IMR-90 (cell line): ENCODE measurements at regions not wholly inside any gene's neighbourhood (a gene's known extent, or its start where the extent isn't known, plus 50 kb on each side); places are given as distances from the start of the nearest gene placed in this dataset.

Experiments used
- ATAC-seq: fragments of 200-7000 bp; cut with Tn5 transposase; 2 replicates; pipeline ENCODE4 v1.9.1; 2020; ENCODE audit warnings: low read depth, mild to moderate bottlenecking, moderate library complexity
- BruUV-seq: library from RNA; stranded (reverse); fragments of 400-500 nt; replicated peaks from 2 replicates; lab custom pipeline; 2021; lab: Mats Ljungman, UMichigan
- CTCF ChIA-PET: fragments of 300-600 bp; formaldehyde crosslinking; extraction: SDS; loops from one replicate; lab custom pipeline; 2021; ENCODE audit warnings: antibody characterized with exemption; lab: Yijun Ruan, JAX
- POLR2A ChIA-PET: fragments of 300-600 bp; sonication (Branson Sonifier 250); formaldehyde crosslinking; loops from one replicate; lab custom pipeline; 2022; ENCODE audit warnings: antibody characterized with exemption; ENCODE audit not compliant: unreplicated experiment; lab: Charles Lee
- DNase-seq: peaks from one replicate; pipeline ENCODE4 v3.0.0; 2013
- H2AFZ ChIP-seq: replicated peaks from 2 replicates; pipeline ENCODE3; 2013; ENCODE audit warnings: low read length, mild to moderate bottlenecking; ENCODE audit not compliant: poor library complexity
- H2AK5ac ChIP-seq: 2 replicates; pipeline ENCODE4 v1.6.1; 2013; ENCODE audit warnings: low read depth, low read length, inconsistent platforms
- H2AK9ac ChIP-seq: replicated peaks from 2 replicates; pipeline ENCODE3; 2013; ENCODE audit warnings: mild to moderate bottlenecking, low read depth, low read length, moderate library complexity; ENCODE audit not compliant: poor library complexity
- H2BK120ac ChIP-seq: 2 replicates; pipeline ENCODE4 v1.6.1; 2013; ENCODE audit warnings: low read depth, low read length, inconsistent platforms
- H2BK15ac ChIP-seq: 3 replicates; pipeline ENCODE4 v1.6.1; 2013; ENCODE audit warnings: low read depth, low read length, inconsistent platforms
- H2BK20ac ChIP-seq: 2 replicates; pipeline ENCODE4 v1.6.1; 2013; ENCODE audit warnings: low read depth, mild to moderate bottlenecking, inconsistent platforms, low read length, moderate library complexity
- H2BK5ac ChIP-seq: 2 replicates; pipeline ENCODE4 v1.6.1; 2013; ENCODE audit warnings: mild to moderate bottlenecking, low read depth, low read length, inconsistent platforms; ENCODE audit not compliant: poor library complexity, severe bottlenecking
- H3K14ac ChIP-seq: replicated peaks from 2 replicates; pipeline ENCODE4 v1.6.1; 2013; ENCODE audit warnings: low read depth, low read length, inconsistent platforms
- H3K18ac ChIP-seq: 2 replicates; pipeline ENCODE4 v1.6.1; 2013; ENCODE audit warnings: low read depth, low read length, control low read depth
- H3K23ac ChIP-seq: 2 replicates; pipeline ENCODE4 v1.6.1; 2013; ENCODE audit warnings: low read depth, low read length, inconsistent platforms
- H3K27ac ChIP-seq: 2 replicates; pipeline ENCODE4 v1.5.1; 2013; ENCODE audit warnings: mild to moderate bottlenecking, control low read depth, low read length; ENCODE audit not compliant: insufficient read depth
- H3K27me3 ChIP-seq: 2 replicates; pipeline ENCODE4 v1.6.1; 2013; ENCODE audit warnings: low read length; ENCODE audit not compliant: control insufficient read depth, insufficient read depth
- H3K36me3 ChIP-seq: 2 replicates; pipeline ENCODE4 v1.6.1; 2013; ENCODE audit warnings: low read length, mixed read lengths; ENCODE audit not compliant: control insufficient read depth, insufficient read depth
- H3K4ac ChIP-seq: 2 replicates; pipeline ENCODE4 v1.6.1; 2013; ENCODE audit warnings: low read depth, low read length, inconsistent platforms
- H3K4me1 ChIP-seq: 2 replicates; pipeline ENCODE4 v1.6.1; 2013; ENCODE audit warnings: low read length, mixed read lengths; ENCODE audit not compliant: control insufficient read depth, insufficient read depth
- H3K4me2 ChIP-seq: 2 replicates; pipeline ENCODE4 v1.6.1; 2013; ENCODE audit warnings: low read depth, mild to moderate bottlenecking, control low read depth, low read length, moderate library complexity
- H3K4me3 ChIP-seq: 2 replicates; pipeline ENCODE4 v1.5.1; 2013; ENCODE audit warnings: low read depth, mild to moderate bottlenecking, control low read depth, low read length, moderate library complexity; ENCODE audit not compliant: insufficient read depth
- H3K56ac ChIP-seq: 2 replicates; pipeline ENCODE4 v1.6.1; 2013; ENCODE audit warnings: low read length, inconsistent platforms; ENCODE audit not compliant: insufficient read depth; ENCODE audit errors: extremely low read depth
- H3K79me1 ChIP-seq, 2 experiments: 2 replicates each; pipeline ENCODE4 v1.6.1; 2013; ENCODE audit warnings: low read length in 2 of 2, inconsistent platforms in 1 of 2, low read depth in 1 of 2
- H3K9ac ChIP-seq: 2 replicates; pipeline ENCODE4 v1.6.1; 2013; ENCODE audit warnings: low read depth, low read length, control low read depth
- H3K9me1 ChIP-seq: 2 replicates; pipeline ENCODE4 v1.6.1; 2013; ENCODE audit warnings: low read length, inconsistent platforms; ENCODE audit not compliant: insufficient read depth
- H3K9me3 ChIP-seq: 2 replicates; pipeline ENCODE4 v1.6.1; 2013; ENCODE audit warnings: low read length; ENCODE audit not compliant: control insufficient read depth, insufficient read depth
- H4K20me1 ChIP-seq: 2 replicates; pipeline ENCODE4 v1.6.1; 2013; ENCODE audit warnings: low read length, inconsistent platforms; ENCODE audit not compliant: insufficient read depth
- H4K5ac ChIP-seq: 2 replicates; pipeline ENCODE4 v1.6.1; 2013; ENCODE audit warnings: mild to moderate bottlenecking, low read depth, low read length, control low read depth
- H4K8ac ChIP-seq, 2 experiments: 2 replicates each; pipeline ENCODE4 v1.6.1; 2013; ENCODE audit warnings: low read depth in 2 of 2, low read length in 2 of 2, control low read depth in 1 of 2, inconsistent platforms in 1 of 2
- H4K91ac ChIP-seq: 2 replicates; pipeline ENCODE4 v1.6.1; 2013; ENCODE audit warnings: low read depth, low read length, inconsistent platforms; ENCODE audit not compliant: insufficient read depth
- BHLHE40 ChIP-seq: fragments of 150-350 bp; IDR thresholded peaks from 2 replicates; pipeline ENCODE4 v1.6.1; 2016; ENCODE audit warnings: mild to moderate bottlenecking, low read depth, low read length
- FOS ChIP-seq: fragments of 150-350 bp; IDR thresholded peaks from 2 replicates; pipeline ENCODE4 v1.6.1; 2016; ENCODE audit warnings: low read depth, low read length
- MAFK ChIP-seq: IDR thresholded peaks from 2 replicates; pipeline ENCODE4 v1.6.1; 2012; ENCODE audit warnings: low read depth, low read length, improper control_type of control experiment
- MAZ ChIP-seq: IDR thresholded peaks from 2 replicates; pipeline ENCODE4 v1.6.1; 2012; ENCODE audit warnings: low read depth, mild to moderate bottlenecking, low read length, improper control_type of control experiment, moderate library complexity, borderline replicate concordance
- MXI1 ChIP-seq: IDR thresholded peaks from 2 replicates; pipeline ENCODE4 v1.6.1; 2012; ENCODE audit warnings: low read depth, mild to moderate bottlenecking, low read length, moderate library complexity, borderline replicate concordance
- NFE2L2 ChIP-seq: fragments of 150-350 bp; IDR thresholded peaks from 2 replicates; pipeline ENCODE4 v1.6.1; 2016; ENCODE audit warnings: low read depth, mild to moderate bottlenecking, low read length
- POLR2A ChIP-seq: IDR thresholded peaks from 2 replicates; pipeline ENCODE4 v1.6.1; 2012; ENCODE audit warnings: mild to moderate bottlenecking, low read depth, low read length
- RCOR1 ChIP-seq: IDR thresholded peaks from 2 replicates; pipeline ENCODE4 v1.6.1; 2012; ENCODE audit warnings: mild to moderate bottlenecking, low read length, improper control_type of control experiment; ENCODE audit not compliant: insufficient replicate concordance
- RFX5 ChIP-seq: IDR thresholded peaks from 2 replicates; pipeline ENCODE4 v1.8.0; 2012; ENCODE audit warnings: low read depth, mild to moderate bottlenecking, low read length, moderate library complexity
- USF2 ChIP-seq: fragments of 150-350 bp; IDR thresholded peaks from 2 replicates; pipeline ENCODE4 v1.6.1; 2017; ENCODE audit warnings: mild to moderate bottlenecking, antibody characterized with exemption, low read length, low read depth
- WGBS, 2 experiments: methylation state at CpG; one replicate each; pipeline versions ENCODE4 v1.1.5 to v1.1.7; 2013; ENCODE audit warnings: missing lambda C conversion rate in 2 of 2; ENCODE audit not compliant: insufficient read length in 1 of 2; ENCODE audit errors: extremely low coverage in 2 of 2; 5-methylcytosine and 5-hydroxymethylcytosine counted together
- dilution Hi-C: fragments of 300-500 bp; cut with HindIII; formaldehyde crosslinking; loops from one replicate; pipeline ENCODE4 v1.14.3; 2018; ENCODE audit warnings: low sequenced_read_pairs; ENCODE audit not compliant: unreplicated experiment
- in situ Hi-C: fragments of 300-500 bp; cut with MboI; formaldehyde crosslinking; loops from 3 replicates; pipeline ENCODE4 v1.14.3; 2019; ENCODE audit warnings: low sequenced_read_pairs, inconsistent platforms, mixed read lengths
- intact Hi-C: fragments of 100-400 bp; cut with micrococcal nuclease; formaldehyde crosslinking; loops from 2 replicates; pipeline ENCODE4 v1.10.0; 2022
- TF ChIP-seq, protein P1 (sequence below): conservative IDR thresholded peaks from 2 replicates; pipeline ENCODE4 v1.5.1; 2012; ENCODE audit warnings: mild to moderate bottlenecking, low read depth, low read length, improper control_type of control experiment

DNA sequence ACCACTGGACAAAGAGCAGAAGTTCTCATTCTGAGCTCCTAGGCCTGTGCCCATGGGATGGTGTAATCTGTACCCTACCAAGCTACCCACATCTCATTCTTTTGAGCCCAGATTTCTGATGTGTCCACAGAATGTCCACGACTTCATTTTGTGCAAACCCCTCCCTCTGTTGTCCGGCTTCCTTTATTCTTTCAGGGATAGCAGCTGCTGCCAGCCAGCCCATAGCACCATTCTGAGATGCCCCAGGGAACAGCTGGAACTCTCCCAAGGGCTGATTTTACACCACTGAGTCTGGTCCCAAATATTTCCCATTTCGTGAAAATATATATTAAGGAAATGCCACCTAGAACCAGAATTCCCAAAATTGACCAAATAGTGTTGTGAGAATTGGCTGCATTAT, 236.6 kb downstream of the SATB1 start:
- Histone ChIP-seq H2BK15ac (no peak overlapping the region), H3K4me1 (no peaks in the 10 kb centered on the region), H3K4me2 (no peak overlapping the region), H3K14ac (no peak overlapping the region), H3K27ac (no peak overlapping the region), H2AFZ (no peak overlapping the region), H2AK9ac (no peak overlapping the region), H3K56ac (no peak overlapping the region), H3K9me1 (no peaks in the 10 kb centered on the region), H3K23ac (no peak overlapping the region), H2BK20ac (no peak overlapping the region), H4K91ac (no peak overlapping the region), H3K4me3 (no peak overlapping the region), H3K18ac (no peak overlapping the region), H2BK120ac (no peak overlapping the region), H3K9ac (no peak overlapping the region), H3K9me3 (no peaks in the 10 kb centered on the region), H3K79me1 (no peaks in the 10 kb centered on the region), H4K8ac (no peak overlapping the region), H3K36me3 (no peaks in the 10 kb centered on the region), H3K27me3 (no peaks in the 10 kb centered on the region), H4K20me1 (no peaks in the 10 kb centered on the region), H4K5ac (no peak overlapping the region), H2AK5ac (no peak overlapping the region), H2BK5ac (no peak overlapping the region), H3K4ac (no peak overlapping the region)
- no TSS peak for BruUV-seq
- CTCF ChIA-PET, result no interaction called here
- POLR2A ChIA-PET, result no interaction called here
- DNase-seq (no peak), ATAC-seq (no peak)
- intact Hi-C loops (no loop called here), in situ Hi-C loops (no loop called here), dilution Hi-C loops (no loop called here)
- no CpG with 5 or more reads among the region's 3 CpGs for WGBS, 2 experiments
- TF ChIP-seq MXI1 (no peak), FOS (no peak), RFX5 (no peak), POLR2A (no peak), MAZ (no peak), RCOR1 (no peak), MAFK (no peak), USF2 (no peak), NFE2L2 (no peak), BHLHE40 (no peak)
- TF ChIP-seq, protein P1, sequence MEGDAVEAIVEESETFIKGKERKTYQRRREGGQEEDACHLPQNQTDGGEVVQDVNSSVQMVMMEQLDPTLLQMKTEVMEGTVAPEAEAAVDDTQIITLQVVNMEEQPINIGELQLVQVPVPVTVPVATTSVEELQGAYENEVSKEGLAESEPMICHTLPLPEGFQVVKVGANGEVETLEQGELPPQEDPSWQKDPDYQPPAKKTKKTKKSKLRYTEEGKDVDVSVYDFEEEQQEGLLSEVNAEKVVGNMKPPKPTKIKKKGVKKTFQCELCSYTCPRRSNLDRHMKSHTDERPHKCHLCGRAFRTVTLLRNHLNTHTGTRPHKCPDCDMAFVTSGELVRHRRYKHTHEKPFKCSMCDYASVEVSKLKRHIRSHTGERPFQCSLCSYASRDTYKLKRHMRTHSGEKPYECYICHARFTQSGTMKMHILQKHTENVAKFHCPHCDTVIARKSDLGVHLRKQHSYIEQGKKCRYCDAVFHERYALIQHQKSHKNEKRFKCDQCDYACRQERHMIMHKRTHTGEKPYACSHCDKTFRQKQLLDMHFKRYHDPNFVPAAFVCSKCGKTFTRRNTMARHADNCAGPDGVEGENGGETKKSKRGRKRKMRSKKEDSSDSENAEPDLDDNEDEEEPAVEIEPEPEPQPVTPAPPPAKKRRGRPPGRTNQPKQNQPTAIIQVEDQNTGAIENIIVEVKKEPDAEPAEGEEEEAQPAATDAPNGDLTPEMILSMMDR, result no peak
